ENCODE measurements at regions not wholly inside any gene's neighbourhood (a gene's known extent, or its start where the extent isn't known, plus 50 kb on each side); places are given as distances from the start of the nearest gene placed in this dataset.

DNA sequence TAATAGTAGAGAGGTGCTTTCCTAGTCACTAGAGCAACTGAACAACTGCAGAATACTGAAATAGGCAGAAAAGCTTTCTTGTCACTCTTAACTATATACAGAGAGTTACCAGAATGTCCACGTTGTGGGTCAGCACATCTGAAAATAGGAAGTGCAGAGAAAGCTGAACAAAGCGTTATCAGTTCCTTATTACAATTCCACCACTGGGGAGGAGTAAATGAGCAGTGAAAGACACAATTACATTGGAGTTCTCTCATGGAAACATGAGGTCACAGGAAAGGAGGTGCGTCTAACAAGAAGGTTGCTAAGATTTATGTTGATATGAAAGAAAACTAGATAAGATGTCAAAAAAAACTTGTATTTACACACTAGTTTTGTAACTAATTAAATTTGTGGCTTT lies 461.9 kb upstream of the COX7C start:
- TF ChIP-seq POLR2A (IDR thresholded peaks at IDR 0.05) = no peak
- TF ChIP-seq, protein P1, sequence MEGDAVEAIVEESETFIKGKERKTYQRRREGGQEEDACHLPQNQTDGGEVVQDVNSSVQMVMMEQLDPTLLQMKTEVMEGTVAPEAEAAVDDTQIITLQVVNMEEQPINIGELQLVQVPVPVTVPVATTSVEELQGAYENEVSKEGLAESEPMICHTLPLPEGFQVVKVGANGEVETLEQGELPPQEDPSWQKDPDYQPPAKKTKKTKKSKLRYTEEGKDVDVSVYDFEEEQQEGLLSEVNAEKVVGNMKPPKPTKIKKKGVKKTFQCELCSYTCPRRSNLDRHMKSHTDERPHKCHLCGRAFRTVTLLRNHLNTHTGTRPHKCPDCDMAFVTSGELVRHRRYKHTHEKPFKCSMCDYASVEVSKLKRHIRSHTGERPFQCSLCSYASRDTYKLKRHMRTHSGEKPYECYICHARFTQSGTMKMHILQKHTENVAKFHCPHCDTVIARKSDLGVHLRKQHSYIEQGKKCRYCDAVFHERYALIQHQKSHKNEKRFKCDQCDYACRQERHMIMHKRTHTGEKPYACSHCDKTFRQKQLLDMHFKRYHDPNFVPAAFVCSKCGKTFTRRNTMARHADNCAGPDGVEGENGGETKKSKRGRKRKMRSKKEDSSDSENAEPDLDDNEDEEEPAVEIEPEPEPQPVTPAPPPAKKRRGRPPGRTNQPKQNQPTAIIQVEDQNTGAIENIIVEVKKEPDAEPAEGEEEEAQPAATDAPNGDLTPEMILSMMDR (IDR thresholded peaks at IDR 0.05) = no peak
